Frontal cortex (tissue), 3 donors: ENCODE measurements at regions not wholly inside any gene's neighbourhood (a gene's known extent, or its start where the extent isn't known, plus 50 kb on each side); places are given as distances from the start of the nearest gene placed in this dataset.
"Not testable (repeated sequence)": the region's sequence is repeated elsewhere in the genome, so short reads cannot be mapped to it uniquely, and the experiment has no call there.

Experiments used
- DNase-seq, 2 donors: peaks; one replicate each; pipeline ENCODE4 v3.0.0; 2012; ENCODE audit warnings: low spot score in 2 of 2
- FAIRE-seq: peaks from 2 replicates; lab custom pipeline; 2012; peaks lifted over from hg19 to GRCh38; lab: Jason Lieb, UNC
- donor health status: control.
- donor health status: control.
- donor health status: control.

DNA sequence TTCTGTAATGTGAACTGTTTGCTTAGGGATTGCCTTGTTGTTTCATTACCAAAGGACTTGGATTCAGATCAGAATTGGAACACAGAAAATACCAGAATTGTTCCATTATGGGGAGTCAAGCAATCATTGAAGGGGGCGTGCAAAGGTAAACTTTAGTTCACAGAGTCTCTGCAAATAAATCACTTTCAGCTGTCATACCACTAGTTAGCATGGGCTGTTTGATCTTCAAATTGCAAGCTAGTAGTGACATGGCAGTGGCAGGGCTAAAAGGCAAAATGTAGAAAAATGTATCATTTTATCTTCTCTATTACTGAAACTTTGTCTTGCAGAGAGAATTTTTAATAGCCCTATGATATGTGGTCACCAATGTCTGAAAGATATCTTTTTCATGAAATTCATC, 483.2 kb upstream of the NRSN1 start:
- FAIRE-seq (no peak), DNase-seq (no peak)

DNA sequence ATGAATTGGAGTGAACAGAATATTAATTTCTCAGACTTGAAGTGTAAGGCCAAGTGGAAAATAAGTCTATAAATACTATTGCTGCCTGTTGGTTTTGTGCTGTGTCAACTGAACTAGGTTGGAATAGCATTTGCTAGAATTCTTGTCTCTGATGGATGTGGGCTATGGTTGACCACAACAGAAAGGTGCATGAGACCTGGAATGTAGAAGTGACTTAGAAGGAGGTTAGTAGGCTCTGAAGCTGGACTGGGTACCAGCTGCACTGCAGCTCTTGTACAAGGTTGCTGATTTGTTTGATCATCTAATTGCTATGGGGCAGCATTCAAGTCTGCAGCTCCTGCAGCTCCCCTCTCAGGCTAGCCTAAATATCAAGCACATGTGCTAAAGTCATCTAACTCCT, 479.0 kb upstream of the NRSN1 start:
- no peak for DNase-seq
- no peak for FAIRE-seq

- peak; percentile 6 to 16 for DNase-seq
- peak; percentile 69 for FAIRE-seq
Measured at GRCh38 chr6:23650676-23651075, 475.3 kb upstream of the NRSN1 start.

GRCh38 chr6:23654745-23655144, 471.3 kb upstream of the NRSN1 start:
- no peak for DNase-seq
- no peak for FAIRE-seq

GRCh38 chr6:23655525-23655924, 470.5 kb upstream of the NRSN1 start:
- DNase-seq: no peak
- no peak for FAIRE-seq

DNA sequence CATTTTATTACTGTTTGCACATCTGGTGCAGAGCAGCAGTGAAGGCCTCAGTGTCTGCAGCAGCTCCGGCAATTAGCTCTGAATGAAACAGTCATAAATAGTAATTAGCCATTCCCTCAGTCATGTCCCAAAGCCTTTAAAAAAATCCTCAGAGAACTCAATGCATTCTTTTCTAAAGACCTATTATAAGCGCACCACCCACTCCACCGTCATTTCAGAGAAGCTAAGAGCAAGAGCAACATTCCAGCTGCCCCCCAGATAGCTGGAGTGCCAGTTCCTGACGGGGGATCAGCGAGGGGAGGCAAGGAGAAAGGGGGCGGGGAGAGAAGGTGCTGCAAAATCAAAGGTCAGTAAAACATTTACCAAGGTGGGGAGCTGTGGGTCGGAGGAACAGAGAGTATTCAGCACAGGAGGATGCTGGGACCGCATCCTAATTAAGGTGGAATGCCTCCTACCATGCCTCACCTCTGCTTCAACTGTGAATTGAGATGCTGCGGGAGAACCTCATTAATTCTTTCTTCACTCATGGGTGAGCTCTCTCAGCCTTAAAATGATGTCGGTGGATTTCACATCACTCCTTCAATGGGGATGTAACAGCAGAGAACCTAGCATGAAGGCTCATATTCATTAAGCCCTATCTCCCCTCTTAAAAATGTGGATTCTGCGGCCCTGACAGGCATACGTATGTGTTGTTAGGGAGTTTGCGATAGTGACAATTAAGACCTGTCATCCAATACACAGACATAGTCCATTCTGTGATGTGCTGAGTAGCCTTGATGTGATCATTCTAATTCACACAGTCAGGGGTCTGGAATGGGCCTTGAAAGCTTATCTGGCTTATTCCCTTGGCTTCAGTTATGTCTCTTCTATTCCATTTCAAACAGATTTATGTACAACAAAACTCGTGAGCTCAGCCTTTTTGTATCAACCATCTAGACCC, 469.5 kb upstream of the NRSN1 start:
- no peak for FAIRE-seq
- DNase-seq: no peak

DNA sequence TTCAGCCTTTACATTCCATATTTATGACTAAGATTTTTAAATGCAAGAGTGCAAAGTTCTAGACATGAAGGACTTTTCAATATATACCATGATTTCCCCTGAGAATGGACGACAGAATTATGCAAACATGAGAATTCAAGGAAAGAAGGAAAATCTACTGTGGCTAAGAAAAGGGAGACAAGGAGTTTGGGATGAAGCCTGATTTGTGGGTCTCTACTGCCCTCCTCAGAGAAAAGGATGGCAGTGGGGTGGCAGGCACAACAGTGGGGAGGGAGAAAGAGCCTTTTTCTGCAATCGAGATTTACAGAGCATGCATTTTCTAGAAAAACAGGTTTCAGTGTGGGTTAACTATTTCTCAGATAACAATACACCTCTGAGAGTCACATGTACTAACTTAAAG, 466.9 kb upstream of the NRSN1 start:
- peak; percentile 8 to 37 for DNase-seq
- FAIRE-seq: peak; percentile 39

DNA sequence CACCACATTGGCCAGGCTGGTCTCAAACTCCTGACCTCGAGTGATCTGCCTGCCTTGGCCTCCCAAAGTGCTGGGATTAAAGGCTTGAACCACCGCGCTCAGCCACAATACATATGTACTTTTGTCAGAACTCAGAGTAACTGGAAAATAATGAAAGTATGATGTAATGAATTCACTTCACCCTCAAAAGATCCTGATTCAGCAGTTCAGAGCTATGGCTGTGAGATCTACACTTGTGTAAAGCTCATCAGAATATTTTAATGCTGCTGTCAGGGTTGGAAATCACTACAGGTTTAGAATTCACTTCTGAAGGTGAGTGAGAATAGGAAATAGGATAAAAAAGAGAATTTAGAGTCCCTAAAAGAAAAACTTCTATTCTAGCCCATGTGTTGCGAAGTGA, 464.5 kb upstream of the NRSN1 start:
- FAIRE-seq (no peak), DNase-seq (no peak)

- FAIRE-seq: no peak
- no peak for DNase-seq
Measured at GRCh38 chr6:23663096-23663495, 462.9 kb upstream of the NRSN1 start.

- FAIRE-seq (no peak), DNase-seq (no peak)
Measured at GRCh38 chr6:23663652-23664051, 462.4 kb upstream of the NRSN1 start.

GRCh38 chr6:23665911-23666310, 460.1 kb upstream of the NRSN1 start:
- FAIRE-seq, DNase-seq: not testable (repeated sequence)

- DNase-seq: no peak
- FAIRE-seq: no peak
Measured at GRCh38 chr6:23672737-23673136, 453.3 kb upstream of the NRSN1 start.

- DNase-seq: no peak
- FAIRE-seq: no peak
Measured at GRCh38 chr6:23678626-23679025, 447.4 kb upstream of the NRSN1 start.

DNA sequence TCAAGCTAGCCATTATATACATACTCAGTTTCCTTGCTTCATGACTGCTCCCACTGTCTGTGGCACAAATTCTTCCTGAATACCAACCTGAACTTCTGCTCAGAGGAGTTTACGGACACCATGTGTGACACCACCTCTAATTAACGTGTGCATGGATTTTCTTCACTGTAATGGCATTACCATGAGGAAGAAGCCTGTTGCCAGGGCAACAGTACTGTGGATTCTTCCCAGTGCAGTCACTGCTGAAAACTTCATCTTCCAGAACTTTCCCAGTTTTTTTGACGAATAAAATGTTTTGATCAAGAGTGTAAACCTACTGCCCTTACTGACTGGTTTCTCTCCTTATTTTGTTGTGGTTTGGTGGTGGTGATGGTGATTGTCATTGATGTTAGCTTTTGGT, 444.3 kb upstream of the NRSN1 start:
- DNase-seq (no peak), FAIRE-seq (no peak)

- DNase-seq (no peak), FAIRE-seq (no peak)
Measured at GRCh38 chr6:23688650-23689049, 437.4 kb upstream of the NRSN1 start.

DNA sequence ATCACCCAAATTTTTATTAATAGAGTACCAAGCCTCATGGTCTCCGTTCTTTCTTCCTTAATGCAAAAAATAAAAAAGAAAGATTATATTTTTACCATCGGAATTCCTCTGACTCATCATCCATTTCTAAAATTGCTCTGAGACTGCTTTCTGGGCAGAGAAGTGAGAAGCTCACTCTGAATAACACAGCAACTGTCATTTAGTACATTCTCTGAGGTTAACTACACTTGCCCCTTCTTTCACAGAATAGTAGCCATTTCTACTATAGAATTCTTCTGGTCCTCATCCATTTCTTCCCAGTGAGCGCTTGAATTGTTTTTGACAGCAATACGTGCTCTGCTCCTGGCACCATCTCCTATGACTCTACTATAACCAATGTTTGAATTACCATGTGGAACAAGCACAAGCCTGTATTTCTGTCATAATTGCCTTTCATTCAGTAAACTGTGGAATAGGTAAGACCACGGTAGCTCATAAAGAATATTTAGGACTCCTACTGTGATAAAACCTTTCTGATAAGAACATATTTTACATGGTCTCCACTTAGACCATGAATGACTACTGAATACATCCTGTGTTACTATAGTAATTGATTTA, 435.5 kb upstream of the NRSN1 start:
- no peak for FAIRE-seq
- DNase-seq: no peak

- no peak for DNase-seq
- FAIRE-seq: no peak
Measured at GRCh38 chr6:23692184-23692583, 433.8 kb upstream of the NRSN1 start.

- FAIRE-seq (no peak), DNase-seq (no peak)
Measured at GRCh38 chr6:23696992-23697391, 429.0 kb upstream of the NRSN1 start.

DNA sequence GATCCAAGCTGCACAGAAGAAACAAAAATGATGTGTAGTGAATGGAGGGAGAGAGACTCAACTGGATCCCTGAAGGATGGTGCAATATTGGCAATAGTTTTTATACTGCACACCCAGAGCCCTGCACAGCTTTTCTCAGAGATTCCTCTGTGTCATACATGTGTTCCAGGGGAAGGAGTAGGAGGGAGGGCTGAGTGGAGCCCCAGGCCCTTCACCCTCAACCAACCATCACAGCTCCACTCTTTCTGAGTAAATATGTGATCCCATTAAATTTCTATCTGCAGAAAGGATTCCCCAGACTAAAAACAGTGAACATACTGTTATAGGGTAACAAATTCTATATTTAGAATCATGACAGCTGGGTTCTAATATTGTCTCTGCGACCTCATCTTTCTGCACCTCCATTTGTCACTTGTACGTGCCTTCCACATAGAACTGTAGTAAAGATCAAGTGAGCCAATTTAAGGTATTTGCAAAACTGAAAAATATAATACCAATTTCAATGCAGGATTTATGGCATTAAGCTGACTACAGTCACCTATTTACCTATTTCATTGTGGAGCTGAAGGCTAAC, 421.4 kb upstream of the NRSN1 start:
- no peak for DNase-seq
- no peak for FAIRE-seq

DNA sequence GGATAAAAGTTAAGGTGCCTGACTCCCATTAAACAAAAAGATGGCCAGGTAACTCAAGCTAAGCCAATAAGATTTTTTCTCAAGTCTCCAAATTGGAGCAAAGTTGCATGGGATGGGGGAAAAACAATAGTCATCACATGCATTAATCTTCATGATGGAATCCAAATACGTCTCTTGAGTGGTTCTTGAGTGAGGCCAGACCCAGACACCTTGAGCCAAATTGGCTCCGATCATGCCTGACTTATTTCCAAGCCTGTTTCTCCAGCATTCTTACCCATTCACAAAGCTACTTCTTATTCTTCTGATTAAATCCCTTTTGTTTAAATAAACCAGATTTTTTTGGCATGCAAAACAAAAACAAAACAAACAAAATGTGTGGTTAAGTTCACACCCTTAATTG, 420.3 kb upstream of the NRSN1 start:
- DNase-seq (no peak), FAIRE-seq (no peak)

DNA sequence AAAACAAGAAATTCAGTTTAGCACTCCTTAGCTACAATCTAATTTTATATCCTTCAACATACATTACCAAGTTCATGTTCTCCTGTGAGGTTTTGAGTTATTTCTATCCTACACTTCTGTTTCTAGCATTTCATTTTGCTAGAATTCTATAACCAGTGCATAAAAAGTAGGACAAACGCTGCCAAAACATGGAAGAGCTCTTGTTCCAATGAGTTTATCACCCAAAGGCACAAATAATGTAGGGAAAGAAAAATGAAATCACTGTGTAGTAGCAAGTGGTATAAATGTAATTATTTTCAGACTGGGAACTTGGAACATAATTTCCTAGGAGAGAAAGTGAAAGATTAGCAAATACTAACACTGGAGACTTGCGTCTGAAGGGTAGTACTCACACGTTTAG, 413.3 kb upstream of the NRSN1 start:
- no peak for DNase-seq
- no peak for FAIRE-seq
